A172 (cell line): ENCODE measurements at regions not wholly inside any gene's neighbourhood (a gene's known extent, or its start where the extent isn't known, plus 50 kb on each side); places are given as distances from the start of the nearest gene placed in this dataset.

Experiments used
- DNase-seq: peaks from one replicate; pipeline ENCODE4 v3.0.0-alpha.2; 2015; ENCODE audit warnings: low spot score

DNA sequence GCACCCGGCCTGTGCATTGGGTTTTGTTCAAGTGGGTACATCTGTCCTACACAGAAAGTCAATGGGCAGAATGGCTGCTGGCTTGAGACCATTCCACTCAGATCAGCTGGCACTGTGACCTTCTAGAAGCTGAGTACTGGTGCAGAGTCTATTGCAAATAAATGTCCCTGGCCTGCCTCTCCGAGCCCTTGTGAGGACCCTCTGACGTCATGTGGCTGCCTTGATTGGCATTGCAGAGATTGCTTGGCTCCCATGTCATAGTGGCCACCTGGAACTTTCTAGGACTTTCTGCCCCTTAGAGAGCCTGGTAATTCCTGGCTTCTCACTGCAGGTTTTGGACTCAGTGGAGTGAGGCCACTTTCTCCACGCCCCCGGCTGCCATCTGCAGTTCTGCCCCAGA is 211.3 kb downstream of the ENGASE start:
- no peak for DNase-seq

DNA sequence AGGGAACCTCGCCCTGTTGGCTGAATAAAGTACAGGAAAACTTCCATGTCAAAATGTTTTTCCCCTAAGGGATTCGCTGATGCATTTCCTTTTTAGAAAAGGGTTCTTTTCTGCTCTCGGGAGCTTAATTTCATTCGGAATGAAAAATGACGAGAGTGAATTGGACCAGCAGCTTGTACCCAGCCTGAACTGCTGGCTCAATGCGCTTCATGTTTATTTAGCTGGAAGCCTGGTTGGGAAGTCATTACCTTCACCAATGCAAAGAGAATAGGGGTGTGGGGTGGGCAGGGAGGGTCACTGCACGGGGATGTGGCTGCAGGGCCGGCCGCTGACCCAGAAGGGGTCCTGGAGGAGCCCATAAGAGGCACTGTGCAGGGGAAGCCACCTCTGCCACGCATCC is 207.7 kb downstream of the ENGASE start:
- DNase-seq = no peak

DNA sequence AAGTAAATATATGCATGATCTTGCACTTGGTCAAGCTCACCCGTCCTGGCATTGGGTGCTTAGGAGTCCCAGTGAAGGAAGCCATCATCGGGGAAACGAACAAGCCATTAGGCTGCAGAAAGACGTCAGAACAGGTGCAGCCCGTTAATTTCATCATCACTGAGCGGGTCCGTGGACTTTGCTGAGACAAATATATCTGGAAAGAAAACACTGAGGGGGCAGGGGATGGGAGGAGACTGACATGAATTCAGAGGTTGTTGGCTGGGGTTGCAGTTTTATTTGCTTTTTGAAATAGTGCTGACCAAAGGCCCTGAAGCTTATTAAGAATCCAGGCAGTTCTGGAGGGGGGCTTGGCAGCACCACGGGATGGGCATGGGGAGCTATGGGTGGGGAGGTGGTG is 207.2 kb downstream of the ENGASE start:
- no peak for DNase-seq

DNA sequence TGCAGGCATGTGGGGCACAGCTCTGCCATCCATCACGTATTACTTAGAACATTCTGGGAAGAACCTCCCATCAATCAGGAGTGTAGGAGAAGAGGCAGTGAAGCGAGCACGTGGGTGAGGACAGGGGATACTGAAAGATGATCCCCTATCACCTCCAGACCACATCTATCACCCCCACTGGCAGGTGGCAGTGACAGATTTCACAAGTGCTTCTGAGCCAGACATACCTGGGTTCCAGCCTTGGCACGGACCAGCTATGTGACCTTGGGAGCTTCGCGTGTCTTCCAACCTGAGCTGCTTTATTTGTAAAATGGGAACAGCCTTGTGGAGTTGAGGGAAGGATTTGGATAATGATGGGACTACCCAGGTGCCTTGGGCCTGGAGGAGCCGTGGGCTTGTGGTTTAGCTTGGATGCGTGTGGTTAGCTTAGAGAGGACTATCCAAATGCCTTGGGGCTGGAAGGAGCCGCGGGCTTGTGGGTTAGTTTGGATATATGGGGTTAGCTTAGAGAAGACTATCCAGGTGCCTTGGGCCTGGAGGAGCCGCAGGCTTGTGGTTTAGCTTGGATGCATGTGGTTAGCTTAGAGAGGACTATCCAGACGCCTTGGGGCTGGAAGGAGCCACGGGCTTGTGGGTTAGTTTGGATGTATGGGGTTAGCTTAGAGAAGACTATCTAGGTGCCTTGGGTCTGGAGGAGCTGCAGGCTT is 206.4 kb downstream of the ENGASE start:
- peak; percentile 12 for DNase-seq

DNA sequence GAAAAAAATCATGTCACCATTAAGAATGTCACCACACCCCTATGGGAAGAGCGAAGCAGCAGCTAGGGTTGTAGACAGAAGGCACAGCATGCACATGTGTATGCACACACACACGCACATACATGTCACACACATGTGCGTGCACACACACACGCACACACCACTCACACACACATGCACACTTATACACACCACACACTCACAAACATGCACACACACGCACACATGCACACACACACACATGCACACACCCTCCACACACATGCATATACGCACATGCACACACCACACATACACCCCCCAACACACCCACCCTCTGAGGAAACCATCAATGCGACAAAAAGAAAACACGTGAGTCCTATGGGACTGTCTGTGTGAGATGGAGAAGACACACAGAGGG is 205.4 kb downstream of the ENGASE start:
- DNase-seq = no peak

DNA sequence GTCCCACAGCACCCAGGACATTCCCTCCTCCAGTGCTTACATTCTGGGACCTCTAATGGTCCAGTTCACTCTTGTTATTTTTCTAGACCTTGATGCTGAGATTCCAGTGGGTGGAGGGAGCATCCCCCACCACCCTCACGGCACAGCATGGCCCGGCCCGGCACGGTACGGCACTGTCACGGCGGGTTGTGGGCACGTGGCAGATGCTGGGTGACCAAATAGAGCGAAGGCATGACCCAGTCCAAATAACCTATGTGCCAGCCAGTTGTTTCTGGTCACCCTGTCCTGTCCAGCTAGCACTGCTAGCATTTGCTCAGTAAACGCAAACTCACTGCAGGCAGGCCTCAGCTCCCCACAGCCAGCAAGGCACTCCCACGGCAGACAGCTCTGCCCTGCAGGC is 204.7 kb downstream of the ENGASE start:
- no peak for DNase-seq

DNA sequence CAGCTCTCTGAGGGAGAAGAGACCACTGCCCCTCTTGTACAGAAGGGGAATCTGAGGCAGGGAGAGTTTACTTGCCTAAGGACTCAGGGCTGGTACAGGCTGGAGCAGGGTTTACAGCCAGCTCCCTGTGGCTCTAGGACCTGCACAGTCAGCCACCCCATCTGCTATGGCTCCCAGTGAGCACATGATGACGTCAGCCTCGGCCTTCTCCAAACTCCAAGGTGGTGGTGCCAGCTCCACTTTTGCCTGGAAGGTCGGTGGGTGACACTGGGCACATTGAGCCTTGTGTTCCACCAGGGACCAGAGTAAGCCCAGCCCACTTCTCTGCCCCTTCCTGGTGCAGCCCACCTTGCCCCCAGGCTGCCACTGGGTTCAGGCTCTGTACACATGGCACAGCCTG is 202.2 kb downstream of the ENGASE start:
- no peak for DNase-seq

DNA sequence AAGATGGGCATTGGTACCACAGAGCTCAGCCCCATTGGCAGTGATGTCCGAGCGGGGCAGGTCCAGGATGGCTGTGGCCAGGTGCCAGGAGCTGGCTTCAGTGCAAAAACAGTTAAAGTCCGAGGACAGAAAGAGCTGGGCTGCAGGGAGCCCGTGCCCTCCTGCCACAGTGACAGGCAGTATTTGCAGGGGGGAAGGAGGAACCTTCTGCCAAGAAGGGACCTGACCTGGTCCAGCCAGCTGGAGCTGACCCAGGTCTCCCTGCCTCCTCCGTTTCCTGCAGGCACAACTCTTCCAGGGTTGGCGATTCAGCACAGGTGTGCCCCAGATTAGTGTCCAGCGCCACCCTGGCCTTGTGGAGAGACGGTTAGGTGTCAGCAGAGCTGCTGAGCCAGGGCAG is 199.0 kb downstream of the ENGASE start:
- no peak for DNase-seq

DNA sequence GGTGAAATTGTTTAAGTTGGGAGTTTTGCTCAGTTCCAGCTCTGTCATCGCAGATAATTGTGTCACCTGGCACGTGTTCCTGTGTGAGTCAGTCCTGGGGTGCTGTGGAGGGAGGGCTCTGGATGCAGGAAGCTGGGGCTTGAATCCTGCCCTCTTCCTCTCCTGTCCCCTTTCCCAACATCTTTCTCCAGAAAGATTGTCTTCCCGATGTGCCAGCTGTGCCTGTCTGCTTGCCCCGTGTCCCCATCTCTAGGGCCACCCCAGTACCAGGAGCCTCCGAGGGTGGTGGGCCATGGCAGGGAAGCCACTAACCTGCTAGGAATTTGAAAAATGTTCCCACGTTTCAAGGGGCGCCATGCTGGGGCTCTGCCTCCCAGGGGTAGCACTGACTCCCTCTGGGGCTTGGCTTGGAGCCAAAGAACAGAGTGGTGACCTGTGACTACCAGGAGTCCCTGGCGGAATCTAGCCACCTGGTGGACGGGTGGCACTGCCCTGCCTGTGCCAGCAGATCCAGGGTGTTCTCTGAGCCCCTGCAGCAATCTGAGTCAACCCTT is 198.1 kb downstream of the ENGASE start:
- DNase-seq = peak; percentile 92

DNA sequence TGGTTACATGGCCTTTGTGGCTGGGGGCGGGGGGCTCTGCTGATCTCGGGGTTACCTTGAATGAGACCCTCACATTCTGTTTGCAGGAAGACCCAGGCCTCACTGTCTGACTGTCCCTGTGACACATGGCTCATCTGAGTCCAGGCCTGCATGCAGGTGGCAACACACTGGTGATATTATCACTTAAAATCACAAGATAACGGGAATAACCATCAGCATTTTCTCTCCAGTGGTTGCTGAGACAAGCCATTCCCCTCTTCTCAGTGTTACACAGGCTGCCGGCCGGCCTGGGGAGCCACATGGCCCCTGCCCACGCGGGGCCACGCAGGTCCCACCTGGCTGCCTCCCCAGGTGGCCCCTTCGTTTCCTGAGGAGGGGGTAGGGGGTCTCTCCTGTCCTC is 197.6 kb downstream of the ENGASE start:
- DNase-seq = peak; percentile 9

DNA sequence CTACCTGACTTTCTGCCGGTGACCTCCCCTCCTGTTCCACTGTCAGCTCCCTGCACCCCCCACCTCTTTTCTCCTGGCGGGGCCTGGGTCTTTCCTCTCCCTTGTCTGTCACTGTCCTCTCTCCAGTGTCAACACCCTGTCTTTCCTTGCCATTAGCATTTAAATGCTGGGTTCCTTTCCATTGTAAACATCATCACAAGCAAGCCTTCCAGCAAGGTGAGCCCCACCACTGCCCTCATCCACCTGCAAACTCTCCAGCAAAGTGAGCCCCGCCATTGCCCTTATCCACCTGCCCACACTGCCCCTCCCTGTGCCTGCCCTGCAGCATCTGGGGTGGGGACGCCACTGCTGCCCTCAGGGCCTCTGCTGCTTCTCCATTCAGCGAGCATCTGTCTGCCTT is 195.0 kb downstream of the ENGASE start:
- DNase-seq = no peak

DNA sequence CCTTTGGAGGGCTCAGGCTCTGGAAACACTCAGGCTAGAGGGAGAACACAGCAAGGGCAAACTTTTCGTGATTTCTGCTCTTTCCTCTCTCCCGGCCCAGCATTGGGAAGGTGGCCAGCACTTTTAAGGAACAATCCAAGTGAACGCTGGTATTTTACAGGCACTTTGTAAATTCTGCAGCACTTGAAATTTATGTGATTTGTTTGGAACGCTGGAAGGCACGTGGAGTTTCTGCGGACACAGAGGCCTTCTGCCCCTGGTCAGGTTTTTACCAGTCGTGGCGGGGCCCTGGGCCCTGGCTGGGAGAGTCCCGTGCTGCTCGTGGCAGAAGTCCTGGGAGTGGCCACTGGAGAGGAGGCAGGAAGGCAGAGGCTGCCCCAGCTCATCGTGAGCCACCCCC is 188.6 kb downstream of the ENGASE start:
- no peak for DNase-seq

DNA sequence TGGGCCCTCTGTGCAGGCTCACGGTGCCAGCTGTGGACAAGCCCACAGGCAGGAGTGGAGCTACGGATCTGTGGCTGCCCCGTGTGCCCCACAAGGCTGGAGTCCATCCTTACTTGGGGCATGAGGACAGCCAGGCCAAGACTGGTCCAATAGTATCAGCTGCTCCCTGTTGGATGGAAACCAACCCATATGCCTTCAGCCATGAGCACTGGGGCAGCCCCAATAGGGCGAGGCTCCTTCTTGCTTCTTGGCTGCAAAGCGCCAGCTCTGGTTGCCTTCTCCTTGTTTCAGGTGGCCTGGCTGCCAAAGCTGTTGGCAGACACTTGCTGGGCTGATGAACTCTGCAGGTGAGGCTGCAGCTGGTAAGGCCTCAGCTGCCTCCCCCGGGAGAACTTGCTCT is 188.0 kb downstream of the ENGASE start:
- DNase-seq = no peak

DNA sequence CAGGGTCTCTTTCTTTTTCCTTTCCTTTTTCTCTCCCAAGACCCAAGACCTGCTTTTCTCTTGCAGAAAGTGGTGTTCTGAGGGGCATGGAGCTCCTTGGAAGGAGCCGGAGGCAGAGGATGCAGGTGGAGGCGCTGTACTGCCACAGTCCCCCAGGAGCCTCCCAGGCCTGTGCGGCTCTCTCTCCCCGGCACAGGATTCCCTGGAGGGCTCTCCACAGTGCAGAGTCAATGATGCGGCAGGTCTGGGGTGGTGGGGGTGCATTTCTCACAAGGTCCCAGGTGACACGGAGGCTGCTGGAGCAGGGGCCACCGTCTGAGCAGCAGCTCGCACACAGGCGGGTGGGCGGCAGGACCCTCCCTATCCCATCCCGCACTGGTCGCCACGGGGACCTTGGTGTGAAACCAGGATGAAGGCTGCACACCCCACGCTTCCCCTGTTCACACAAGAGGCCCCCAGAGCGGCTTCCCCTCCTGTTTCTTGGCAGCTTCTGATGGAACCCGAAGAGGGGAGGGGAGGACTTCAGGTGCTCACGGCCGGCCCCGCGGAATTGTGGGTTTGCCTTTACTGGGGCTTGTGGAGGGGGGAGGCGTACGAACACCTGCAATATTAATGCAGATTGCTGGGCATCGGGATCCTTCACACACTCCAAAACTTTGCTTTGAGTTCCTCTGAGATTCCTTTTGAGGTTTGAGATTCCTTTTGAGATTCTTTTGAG is 186.9 kb downstream of the ENGASE start:
- no peak for DNase-seq

DNA sequence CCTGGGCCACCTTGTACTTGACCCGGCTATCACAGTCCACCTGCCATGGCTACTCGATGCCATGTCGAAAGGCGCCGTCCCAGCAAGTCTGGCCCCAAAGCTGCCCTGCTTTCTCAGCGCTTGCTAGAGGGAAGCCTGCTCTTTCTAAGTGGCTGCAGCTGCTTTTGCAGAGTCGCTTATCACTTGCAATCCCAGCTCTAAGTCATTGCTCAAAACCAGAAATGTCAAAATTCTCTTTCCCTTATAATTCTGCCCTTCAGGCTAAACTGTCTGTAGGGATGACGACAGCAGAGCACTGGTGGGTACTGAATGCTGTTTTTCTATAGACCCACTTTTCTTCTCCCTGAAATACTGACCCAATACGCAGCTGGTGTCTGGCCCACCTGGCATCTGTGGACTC is 184.2 kb downstream of the ENGASE start:
- DNase-seq = no peak

DNA sequence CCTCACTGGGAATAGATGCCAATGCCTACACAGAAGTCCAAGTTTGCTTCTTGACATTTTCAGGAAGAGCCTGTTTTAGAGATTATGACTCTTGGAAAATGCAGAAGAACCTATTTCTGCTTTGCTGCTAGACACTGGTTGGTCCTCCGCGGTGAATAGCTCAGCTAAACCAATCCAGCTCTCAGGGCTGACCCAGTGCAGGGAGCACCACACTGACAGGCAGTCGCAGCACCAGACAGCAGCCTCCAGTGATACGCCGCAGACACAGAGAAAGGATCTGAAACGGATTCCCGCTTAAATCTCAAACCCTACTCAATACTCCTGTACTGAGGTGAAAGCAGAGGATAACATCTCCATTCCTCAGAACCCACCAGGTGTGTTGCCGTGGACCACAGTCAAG is 183.4 kb downstream of the ENGASE start:
- DNase-seq = no peak

DNA sequence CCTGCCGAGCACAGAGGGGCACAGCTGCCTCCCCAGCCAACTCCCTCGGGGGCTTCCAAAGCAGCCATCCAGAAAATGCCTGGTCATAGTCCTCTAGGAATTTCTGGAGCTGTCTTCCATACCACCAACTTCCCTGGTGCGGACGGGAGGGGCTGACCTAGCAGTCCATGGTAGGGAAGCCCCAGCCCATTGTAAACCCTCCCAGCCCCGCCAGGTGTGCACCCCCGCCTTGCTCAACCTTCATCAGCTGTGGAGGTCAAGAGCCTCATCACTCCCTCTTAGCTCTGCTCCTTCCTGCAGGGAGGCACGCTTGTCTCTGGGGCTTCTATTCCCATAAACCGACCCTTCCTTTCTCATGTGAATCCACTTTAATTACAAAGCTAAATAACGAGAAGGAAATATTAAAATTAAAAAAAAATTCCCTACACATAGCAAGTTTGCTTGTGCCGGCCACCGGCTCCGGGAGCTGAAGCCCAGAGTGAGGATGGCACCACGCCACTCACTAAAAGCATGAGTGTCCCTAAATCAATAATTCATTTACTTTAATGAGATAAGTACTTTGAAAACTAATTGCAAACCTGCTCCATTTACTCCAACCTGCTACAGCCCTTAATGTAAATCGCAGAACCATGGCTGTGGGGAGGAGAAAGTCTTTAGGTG is 181.4 kb downstream of the ENGASE start:
- no peak for DNase-seq

DNA sequence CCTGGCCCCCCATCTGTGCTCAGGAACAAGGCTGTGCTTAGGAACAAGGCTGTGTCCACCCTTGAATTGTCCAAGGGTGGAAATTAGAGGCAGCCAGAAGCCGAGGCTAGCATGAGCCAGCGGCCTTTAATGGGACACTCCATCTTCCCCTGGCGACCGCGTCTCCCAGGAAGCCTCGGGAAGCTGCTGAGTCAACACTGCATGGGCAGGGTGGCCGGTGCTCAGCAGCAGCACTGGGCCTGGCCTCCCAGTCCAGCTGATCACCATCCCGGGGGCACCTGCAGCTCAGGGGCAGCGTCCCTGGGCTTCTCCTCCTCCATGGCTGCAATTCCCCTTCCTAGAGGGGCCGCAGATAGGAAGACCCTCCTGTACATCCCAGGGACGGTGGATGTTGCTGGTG is 180.8 kb downstream of the ENGASE start:
- DNase-seq = peak; percentile 23

DNA sequence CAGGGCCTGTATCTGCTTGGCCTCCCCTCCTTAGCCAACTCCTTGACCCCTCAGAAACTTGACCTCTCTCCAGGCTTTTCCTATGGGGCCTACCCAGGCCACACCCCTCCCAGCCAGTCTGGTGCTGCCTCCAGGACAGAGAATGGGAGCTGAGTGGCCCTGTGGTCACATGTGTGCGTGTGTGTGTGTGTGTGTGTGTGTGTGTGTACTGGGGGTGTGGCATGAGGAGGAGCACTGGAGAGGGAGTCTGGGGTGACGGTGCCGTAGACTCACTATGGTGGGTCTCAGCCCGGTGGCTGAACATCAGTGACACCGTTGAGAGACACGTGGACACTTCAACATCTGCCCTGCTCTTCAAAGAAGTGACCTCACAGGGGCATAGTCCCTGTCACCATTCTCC is 180.4 kb downstream of the ENGASE start:
- DNase-seq = no peak

DNA sequence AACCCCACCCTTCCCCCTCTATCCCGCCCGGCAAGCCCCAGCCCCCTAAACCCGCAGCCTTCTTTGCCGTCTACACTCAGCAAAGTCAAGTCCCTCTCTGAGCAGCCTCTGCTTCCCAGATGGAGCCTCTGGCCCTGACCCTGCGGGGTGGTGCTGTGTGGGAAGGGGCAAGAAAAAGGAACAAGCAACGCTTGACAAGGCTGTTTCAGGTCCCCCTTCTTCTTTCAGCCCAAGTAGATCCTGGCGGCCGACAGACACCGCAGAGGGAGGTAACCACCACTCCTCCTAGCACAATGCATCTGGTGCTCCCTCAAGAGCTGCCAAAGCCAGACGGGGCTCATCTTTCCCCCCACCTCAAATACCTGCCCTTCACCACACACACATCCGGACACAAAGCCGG is 178.3 kb downstream of the ENGASE start:
- no peak for DNase-seq

DNA sequence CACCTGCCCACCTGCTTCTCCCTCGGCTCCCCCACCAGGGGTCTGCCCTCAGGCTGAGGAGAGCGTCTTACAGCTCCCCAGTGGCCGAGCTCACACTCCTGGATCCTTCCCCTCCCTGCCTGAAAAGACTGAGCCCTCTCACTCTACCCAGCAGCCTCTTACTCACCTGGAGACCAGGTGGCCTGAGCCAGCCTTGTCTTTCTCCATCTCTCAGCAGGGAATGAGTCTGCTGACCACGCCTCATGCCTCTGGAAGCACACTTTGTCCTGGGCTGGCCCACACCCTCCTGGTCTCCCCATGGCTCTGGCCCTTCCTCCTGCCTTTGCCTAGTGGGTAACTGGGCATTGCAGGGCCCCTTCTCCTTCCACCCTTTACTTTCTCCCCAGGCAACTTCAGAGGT is 177.2 kb downstream of the ENGASE start:
- no peak for DNase-seq

DNA sequence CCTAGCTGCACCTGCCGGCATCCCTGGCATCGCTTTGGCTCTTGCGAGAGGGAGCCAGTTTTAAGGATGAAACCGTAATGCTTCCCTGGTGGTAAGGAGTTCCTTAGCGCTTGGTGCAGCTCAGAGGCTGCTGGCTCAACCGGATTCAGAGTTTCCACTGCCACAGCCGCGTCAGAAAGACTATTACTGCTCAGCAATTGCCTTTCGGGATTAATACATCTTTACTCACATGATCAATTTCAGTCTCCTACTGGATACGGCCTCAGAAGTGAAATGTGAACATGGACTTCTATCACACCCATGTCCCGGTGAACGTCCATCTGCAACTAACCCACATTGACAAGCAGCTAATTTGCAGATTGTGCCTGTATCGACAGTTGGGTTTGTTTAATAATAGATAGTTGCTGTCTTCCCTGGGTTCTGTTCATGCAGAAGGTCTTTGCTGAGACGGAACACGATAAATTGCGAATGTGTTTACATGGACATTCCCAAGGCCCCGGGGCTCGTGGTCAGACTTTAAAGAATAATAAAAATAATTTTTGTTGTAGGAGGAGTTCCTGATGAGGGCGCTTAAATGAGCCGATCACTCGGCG is 175.4 kb downstream of the ENGASE start:
- no peak for DNase-seq
